Cardiac fibroblast (primary cell): ENCODE measurements at regions not wholly inside any gene's neighbourhood (a gene's known extent, or its start where the extent isn't known, plus 50 kb on each side); places are given as distances from the start of the nearest gene placed in this dataset.

Experiments used
- DNase-seq, 2 donors: peaks; one replicate each; pipeline versions ENCODE4 v3.0.0 to v3.0.0-alpha.2; 2010; ENCODE audit warnings: low read depth in 2 of 2
- H3K4me3 ChIP-seq, 2 donors: replicated peaks in 1 of 2; 1 replicate in 1 of 2; 2 replicates in 1 of 2; pipeline ENCODE4 v1.5.1; 2011; ENCODE audit warnings: low read depth in 2 of 2, low read length in 2 of 2, mild to moderate bottlenecking in 2 of 2, moderate library complexity in 1 of 2
- TF ChIP-seq, protein P1 (sequence below): IDR thresholded peaks from one replicate; pipeline ENCODE4 v1.5.1; 2011; ENCODE audit warnings: low read depth, mild to moderate bottlenecking, low read length, inconsistent platforms

DNA sequence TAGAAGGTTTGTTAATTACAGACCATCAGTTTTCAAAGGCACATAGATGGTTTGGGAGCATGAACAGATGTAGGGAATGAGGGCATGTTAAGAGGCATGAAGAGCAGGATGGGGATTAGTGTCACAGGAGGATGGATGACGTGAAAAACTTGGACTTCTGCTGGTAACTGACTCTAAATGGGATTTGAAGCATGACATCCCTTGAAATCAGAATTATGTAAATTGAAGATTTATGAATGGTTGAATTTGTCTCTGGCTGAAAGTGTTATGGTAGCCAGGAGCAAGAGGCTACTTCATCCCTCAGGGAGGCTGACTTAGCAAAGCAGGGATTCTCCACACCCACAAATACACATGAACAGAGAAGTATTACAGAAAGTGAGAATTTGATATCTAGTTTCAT lies 454.6 kb downstream of the MAGEB5 start:
- TF ChIP-seq, protein P1, sequence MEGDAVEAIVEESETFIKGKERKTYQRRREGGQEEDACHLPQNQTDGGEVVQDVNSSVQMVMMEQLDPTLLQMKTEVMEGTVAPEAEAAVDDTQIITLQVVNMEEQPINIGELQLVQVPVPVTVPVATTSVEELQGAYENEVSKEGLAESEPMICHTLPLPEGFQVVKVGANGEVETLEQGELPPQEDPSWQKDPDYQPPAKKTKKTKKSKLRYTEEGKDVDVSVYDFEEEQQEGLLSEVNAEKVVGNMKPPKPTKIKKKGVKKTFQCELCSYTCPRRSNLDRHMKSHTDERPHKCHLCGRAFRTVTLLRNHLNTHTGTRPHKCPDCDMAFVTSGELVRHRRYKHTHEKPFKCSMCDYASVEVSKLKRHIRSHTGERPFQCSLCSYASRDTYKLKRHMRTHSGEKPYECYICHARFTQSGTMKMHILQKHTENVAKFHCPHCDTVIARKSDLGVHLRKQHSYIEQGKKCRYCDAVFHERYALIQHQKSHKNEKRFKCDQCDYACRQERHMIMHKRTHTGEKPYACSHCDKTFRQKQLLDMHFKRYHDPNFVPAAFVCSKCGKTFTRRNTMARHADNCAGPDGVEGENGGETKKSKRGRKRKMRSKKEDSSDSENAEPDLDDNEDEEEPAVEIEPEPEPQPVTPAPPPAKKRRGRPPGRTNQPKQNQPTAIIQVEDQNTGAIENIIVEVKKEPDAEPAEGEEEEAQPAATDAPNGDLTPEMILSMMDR, result no peak
- no peak overlapping the region for H3K4me3 ChIP-seq
- DNase-seq, result no peak

DNA sequence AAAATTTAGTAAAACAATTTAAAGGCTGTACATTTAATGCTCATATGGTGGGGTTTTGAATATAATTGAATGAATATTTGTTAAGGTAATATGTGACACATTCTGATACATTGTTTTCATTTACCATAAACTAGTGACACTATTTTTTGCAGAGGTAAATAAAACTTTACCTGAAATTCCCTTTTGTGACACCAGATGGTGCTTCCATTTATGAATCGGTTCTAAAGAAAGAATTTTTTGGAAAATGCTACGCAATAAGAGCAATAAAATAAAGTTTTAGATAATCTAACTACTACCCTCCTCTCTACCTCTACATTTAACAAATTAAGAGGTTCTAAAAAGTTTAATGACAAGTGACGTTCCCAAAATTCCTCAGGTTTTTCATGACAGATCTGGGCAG lies 448.9 kb downstream of the MAGEB5 start:
- TF ChIP-seq, protein P1, result no peak
- DNase-seq, result no peak
- H3K4me3 ChIP-seq, result no peak overlapping the region

DNA sequence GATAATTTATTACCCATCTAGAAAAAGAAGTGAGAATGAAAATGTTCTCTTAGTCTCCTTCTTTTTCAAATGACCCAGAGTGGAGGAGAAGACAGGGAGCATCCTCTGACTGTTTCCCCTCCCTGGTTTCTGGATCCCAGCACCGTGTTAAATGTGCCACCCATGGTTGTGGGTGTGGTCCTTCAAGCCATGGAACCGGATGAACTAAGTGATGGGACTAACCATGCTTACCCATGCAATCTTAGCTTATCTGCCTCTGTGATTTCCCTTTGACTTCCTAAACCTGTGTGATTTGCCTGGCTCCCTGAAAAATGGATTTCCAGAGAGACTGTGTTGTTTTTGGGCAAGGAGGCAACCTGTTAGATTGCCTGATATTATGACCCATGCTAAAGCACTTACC lies 437.1 kb downstream of the MAGEB5 start:
- TF ChIP-seq, protein P1, result no peak
- no peak overlapping the region for H3K4me3 ChIP-seq
- peak in 1 of 2 donors; percentile 6 for DNase-seq

DNA sequence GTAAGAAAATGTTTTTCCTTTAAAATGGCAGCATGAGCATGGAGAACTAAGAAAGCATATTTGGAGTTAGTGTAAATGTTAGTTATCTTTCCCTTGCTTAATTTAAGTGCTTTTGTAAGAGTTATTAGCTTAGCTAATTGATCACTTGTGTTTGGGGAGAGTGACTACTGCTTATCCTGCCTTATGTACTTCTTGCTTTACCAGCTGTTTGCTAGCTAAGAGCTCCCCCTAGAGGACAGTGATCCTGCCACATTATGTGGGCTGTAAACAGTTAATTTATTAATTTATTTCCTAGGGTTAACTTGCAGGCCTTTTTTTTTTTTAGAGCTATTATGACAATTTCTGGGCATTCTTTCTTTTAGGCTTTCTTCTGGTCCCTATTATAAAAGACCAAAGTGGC lies 435.8 kb downstream of the MAGEB5 start:
- peak in 1 of 2 donors; percentile 6 for DNase-seq
- no peak overlapping the region for H3K4me3 ChIP-seq
- TF ChIP-seq, protein P1, result peak; percentile 12

DNA sequence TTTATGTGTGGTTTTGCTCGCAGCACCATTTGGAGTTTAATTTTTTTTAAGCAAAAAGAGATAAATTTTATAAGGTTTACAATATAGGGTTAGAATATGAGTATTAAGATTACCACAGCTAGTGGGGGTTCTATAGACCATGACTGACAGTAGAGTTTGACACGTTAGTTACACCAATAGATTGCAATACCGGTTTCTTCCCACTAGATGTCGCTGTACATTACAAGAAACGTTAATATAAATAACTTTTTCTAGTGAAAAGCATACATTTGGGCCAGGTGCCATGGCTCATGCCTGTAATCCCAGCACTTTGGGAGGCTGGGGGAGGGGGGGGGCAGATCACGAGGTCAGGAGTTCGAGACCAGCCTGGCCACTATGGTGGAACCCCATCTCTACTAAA lies 433.6 kb downstream of the MAGEB5 start:
- peak; percentile 13 to 36 for DNase-seq
- H3K4me3 ChIP-seq, result no peak overlapping the region
- TF ChIP-seq, protein P1, result peak; percentile 33

DNA sequence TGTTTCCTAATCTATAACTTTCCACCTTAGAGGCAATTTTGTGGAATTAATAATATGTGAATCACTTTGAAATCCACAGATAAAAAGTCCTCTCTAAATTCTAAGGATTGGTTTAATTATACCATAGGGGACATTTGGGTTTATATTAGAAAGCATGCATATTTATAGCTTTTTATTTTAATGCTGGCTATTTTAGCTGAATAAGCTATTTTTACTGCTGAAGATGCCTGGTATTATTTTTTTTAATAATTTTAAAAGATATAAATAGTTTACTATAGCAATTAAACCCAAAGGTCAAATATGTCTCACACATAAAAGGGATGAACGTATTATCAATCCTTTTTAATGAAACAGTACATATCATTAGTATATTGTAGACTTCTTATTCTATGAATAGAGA lies 415.4 kb downstream of the MAGEB5 start:
- no peak for DNase-seq

DNA sequence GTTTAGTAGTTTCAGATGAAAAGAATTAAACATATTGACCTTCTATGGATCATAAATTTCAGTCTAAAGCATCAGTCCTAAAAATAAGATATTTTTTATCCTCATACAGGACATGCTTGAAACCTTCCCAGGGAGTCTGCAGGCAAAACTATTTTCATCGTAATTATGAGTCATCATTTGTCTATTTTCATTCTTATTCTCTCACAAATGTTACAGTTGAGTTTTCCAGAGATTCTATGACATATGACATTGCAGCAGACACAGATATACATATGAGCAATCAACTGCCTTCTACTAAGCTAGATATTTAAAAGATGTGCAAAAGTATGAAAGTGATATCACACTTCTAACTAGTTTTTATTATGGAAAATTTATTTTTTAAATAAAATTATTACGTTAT lies 398.0 kb downstream of the MAGEB5 start:
- TF ChIP-seq, protein P1, result no peak
- H3K4me3 ChIP-seq, result no peak overlapping the region
- peak in 1 of 2 donors; percentile 50 for DNase-seq

More for the DNA sequence above, 415.4 kb downstream of the MAGEB5 start:
- H3K4me3 ChIP-seq, result no peak overlapping the region
- TF ChIP-seq, protein P1, result no peak
